ENCODE measurements at regions not wholly inside any gene's neighbourhood (a gene's known extent, or its start where the extent isn't known, plus 50 kb on each side); places are given as distances from the start of the nearest gene placed in this dataset.

GRCh38 chr6:157764178-157765068, 58.6 kb upstream of the SNX9 start (continued):
- TF ChIP-seq ZNF318 (IDR thresholded peaks at IDR 0.05; ENCODE audit: borderline replicate concordance in 1 of 2, low read depth in 1 of 2) (peak in 1 of 2 experiments; percentile 65; a peak in 1 of 4 replicates), RB1 (IDR thresholded peaks at IDR 0.05; ENCODE audit: low read depth) (no peak), CHD4 (IDR thresholded peaks at IDR 0.05; ENCODE audit: insufficient read depth, insufficient replicate concordance, low read depth, low read length, poor library complexity, severe bottlenecking) (no peak), JUNB (CRISPR knock-in tag; conservative IDR thresholded peaks at IDR 0.05) (no peak), ZNF311 (CRISPR knock-in tag; IDR thresholded peaks at IDR 0.05) (no peak), NR3C1 (CRISPR knock-in tag; IDR thresholded peaks at IDR 0.05) (no peak), ZBTB9 (CRISPR knock-in tag; IDR thresholded peaks at IDR 0.05) (peak; percentile 34; the same call in 1 of the 2 replicates), MLX (CRISPR knock-in tag; conservative IDR thresholded peaks at IDR 0.05) (no peak), ZBTB11 (CRISPR knock-in tag; IDR thresholded peaks at IDR 0.05) (no peak)

Data from K562 (cell line).